ENCODE measurements at regions not wholly inside any gene's neighbourhood (a gene's known extent, or its start where the extent isn't known, plus 50 kb on each side); places are given as distances from the start of the nearest gene placed in this dataset.

DNA sequence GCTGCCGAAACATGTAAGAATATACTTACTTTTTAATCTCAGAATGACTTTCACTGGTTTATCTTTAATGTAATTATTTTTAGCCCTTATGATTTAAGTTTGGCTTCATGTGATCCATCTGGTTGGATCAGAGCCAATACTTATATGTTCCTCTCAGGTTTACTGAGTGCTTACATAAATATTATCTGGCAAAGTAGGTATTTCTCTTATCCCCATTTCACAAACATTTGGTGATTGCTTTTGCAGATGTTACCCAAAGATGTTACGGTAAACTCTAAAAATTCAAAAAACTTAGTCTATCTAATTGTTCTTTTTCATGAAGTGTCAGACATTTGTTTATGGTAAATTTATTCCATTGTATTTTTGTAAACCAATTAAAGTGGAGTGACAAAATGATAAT is 115.0 kb upstream of the TLL1 start:
- H3K4me3 ChIP-seq (ENCODE audit: low read length), result no peak overlapping the region
- DNase-seq (ENCODE audit: low read depth), result no peak
- no peak for TF ChIP-seq CTCF (conservative IDR thresholded peaks at IDR 0.05; ENCODE audit: low read depth, low read length)

- DNase-seq (ENCODE audit: low read depth), result no peak
- no peak overlapping the region for H3K4me3 ChIP-seq (ENCODE audit: low read length)
- no peak for TF ChIP-seq CTCF (conservative IDR thresholded peaks at IDR 0.05; ENCODE audit: low read depth, low read length)
Observed at GRCh38 chr4:165760182-165760581, 112.9 kb upstream of the TLL1 start.

DNA sequence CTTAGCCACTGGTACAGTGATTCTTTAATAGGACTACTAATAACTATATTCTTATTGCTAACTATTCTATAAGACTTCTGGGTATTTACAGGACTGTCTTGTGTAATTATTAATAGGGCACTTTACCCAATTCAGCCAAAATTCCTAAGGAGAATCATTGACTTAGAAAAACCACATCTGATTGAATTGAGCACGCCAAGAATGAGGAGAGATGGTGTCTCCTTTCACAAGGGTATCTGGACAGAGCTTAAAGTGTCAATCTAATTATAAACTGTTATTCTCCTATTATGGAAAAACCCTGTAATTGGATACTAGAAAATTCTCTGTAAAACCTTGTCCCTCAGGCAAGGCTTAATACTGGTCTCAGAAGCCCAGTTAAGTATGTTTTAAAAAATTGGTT is 111.1 kb upstream of the TLL1 start:
- no peak overlapping the region for H3K4me3 ChIP-seq (ENCODE audit: low read length)
- peak; percentile 70 for DNase-seq (ENCODE audit: low read depth)
- no peak for TF ChIP-seq CTCF (conservative IDR thresholded peaks at IDR 0.05; ENCODE audit: low read depth, low read length)

DNA sequence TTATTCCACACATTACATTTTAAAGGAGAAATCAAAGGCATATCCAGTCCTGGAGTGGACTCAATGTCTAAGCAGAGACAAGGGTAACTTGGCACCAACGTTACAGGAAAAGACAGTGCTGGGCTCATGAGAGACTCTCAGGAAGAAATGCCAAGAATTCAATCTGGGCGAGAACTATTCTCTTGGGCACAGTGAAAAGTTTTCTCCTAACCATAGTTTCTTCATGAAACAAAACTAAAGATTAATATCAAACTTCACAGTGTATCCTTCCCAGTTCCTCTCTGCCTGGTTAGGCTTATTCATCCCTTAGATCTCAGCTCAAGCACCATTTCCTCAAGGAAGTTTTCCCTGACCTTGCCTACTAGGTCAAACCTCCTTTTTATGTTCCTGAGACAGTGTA is 109.4 kb upstream of the TLL1 start:
- DNase-seq (ENCODE audit: low read depth), result no peak
- no peak overlapping the region for H3K4me3 ChIP-seq (ENCODE audit: low read length)
- no peak for TF ChIP-seq CTCF (conservative IDR thresholded peaks at IDR 0.05; ENCODE audit: low read depth, low read length)

DNA sequence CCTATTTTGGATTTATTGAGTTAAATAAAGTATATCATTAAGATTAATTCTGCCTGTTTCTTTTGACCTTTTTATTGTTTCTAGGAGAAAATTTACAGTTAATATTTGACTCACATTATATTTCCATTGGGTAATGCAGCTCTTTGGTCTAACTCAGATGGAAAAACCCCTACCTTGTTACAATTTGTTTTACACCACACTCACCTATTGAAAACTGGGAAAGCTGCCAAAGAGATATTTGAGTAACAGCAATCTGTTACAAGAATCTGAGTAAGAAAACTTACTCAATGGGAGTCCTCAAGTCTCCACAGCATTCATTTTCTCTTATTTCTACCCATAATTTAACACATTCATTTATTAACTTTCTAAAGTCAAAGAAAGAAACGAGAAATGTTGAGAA is 108.0 kb upstream of the TLL1 start:
- no peak overlapping the region for H3K4me3 ChIP-seq (ENCODE audit: low read length)
- DNase-seq (ENCODE audit: low read depth), result no peak
- no peak for TF ChIP-seq CTCF (conservative IDR thresholded peaks at IDR 0.05; ENCODE audit: low read depth, low read length)

- H3K4me3 ChIP-seq (ENCODE audit: low read length), result no peak overlapping the region
- no peak for DNase-seq (ENCODE audit: low read depth)
- no peak for TF ChIP-seq CTCF (conservative IDR thresholded peaks at IDR 0.05; ENCODE audit: low read depth, low read length)
Observed at GRCh38 chr4:165766018-165766417, 107.0 kb upstream of the TLL1 start.

DNA sequence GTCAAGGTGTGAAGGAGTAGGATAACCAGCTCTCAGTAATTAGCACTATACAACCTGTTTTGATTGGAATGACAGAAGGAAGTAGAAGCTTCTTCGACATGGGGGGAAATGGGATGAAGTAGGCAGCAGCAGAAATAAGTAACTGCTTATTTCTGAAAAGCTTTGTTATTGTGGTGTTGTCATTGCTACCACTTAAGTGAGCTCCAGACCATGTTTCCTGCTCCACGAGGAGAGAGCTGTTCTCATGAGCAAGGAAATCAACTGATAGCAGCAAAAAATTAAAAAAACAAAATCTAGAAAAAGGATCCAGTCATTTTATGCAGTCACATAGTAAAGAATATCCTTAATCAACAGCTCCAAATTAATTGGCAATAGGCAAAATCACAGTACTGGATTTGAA is 106.1 kb upstream of the TLL1 start:
- H3K4me3 ChIP-seq (ENCODE audit: low read length), result no peak overlapping the region
- DNase-seq (ENCODE audit: low read depth), result no peak
- no peak for TF ChIP-seq CTCF (conservative IDR thresholded peaks at IDR 0.05; ENCODE audit: low read depth, low read length)
